Mesenchymal stem cell (in vitro differentiated cells and primary cell): ENCODE measurements at regions not wholly inside any gene's neighbourhood (a gene's known extent, or its start where the extent isn't known, plus 50 kb on each side); places are given as distances from the start of the nearest gene placed in this dataset.
A peak's percentile ranks its signal among the peaks of the same experiment; 100 is the strongest.
"Not testable (repeated sequence)": the region's sequence is repeated elsewhere in the genome, so short reads cannot be mapped to it uniquely, and the experiment has no call there.

ENCODE experiments used
- DNase-seq: peaks from one replicate; pipeline ENCODE4 v3.0.0-alpha.2; 2013
- H2AFZ ChIP-seq: one replicate; pipeline ENCODE4 v1.6.1; 2013; ENCODE audit warnings: low read depth, mild to moderate bottlenecking, control low read depth, inconsistent platforms, low read length, moderate library complexity
- H2AK5ac ChIP-seq: 2 replicates; pipeline ENCODE4 v1.6.1; 2013; ENCODE audit warnings: low read length, moderate library complexity, mild to moderate bottlenecking, inconsistent platforms; ENCODE audit not compliant: severe bottlenecking
- H2BK120ac ChIP-seq: one replicate; pipeline ENCODE4 v1.6.1; 2013; ENCODE audit warnings: low read depth, mild to moderate bottlenecking, inconsistent platforms, low read length, moderate library complexity
- H2BK12ac ChIP-seq, 2 experiments: one replicate each; pipeline ENCODE4 v1.6.1; 2013; ENCODE audit warnings: inconsistent platforms in 2 of 2, low read length in 2 of 2, mild to moderate bottlenecking in 2 of 2, moderate library complexity in 2 of 2, control low read depth in 1 of 2
- H2BK15ac ChIP-seq: one replicate; pipeline ENCODE4 v1.6.1; 2013; ENCODE audit warnings: mild to moderate bottlenecking, low read depth, inconsistent platforms; ENCODE audit not compliant: poor library complexity, severe bottlenecking
- H2BK5ac ChIP-seq: 2 replicates; pipeline ENCODE4 v1.6.1; 2013; ENCODE audit warnings: low read depth, mild to moderate bottlenecking, low read length, control low read depth, inconsistent platforms; ENCODE audit not compliant: poor library complexity, severe bottlenecking
- H3K14ac ChIP-seq, 2 experiments: one replicate each; pipeline ENCODE4 v1.6.1; 2013; ENCODE audit warnings: inconsistent platforms in 2 of 2, low read length in 2 of 2, control low read depth in 1 of 2, mild to moderate bottlenecking in 1 of 2, moderate library complexity in 1 of 2
- H3K18ac ChIP-seq, 2 experiments: one replicate each; pipeline ENCODE4 v1.6.1; 2013; ENCODE audit warnings: inconsistent platforms in 2 of 2, low read length in 2 of 2, control low read depth in 1 of 2, low read depth in 1 of 2, mild to moderate bottlenecking in 1 of 2
- H3K23ac ChIP-seq, 2 experiments: one replicate each; pipeline ENCODE4 v1.6.1; 2013; ENCODE audit warnings: inconsistent platforms in 2 of 2, low read length in 2 of 2, mild to moderate bottlenecking in 2 of 2, moderate library complexity in 2 of 2, control low read depth in 1 of 2
- H3K27ac ChIP-seq: 2 replicates; pipeline ENCODE4 v1.5.1; 2013; ENCODE audit warnings: mild to moderate bottlenecking, moderate library complexity, low read length, control low read depth, inconsistent platforms; ENCODE audit not compliant: poor library complexity, severe bottlenecking
- H3K27me3 ChIP-seq, 2 experiments: 2 replicates each; pipeline versions ENCODE4 v1.6.1 to v1.7.0; 2013; ENCODE audit warnings: low read length in 2 of 2, mild to moderate bottlenecking in 2 of 2, moderate library complexity in 2 of 2, control low read depth in 1 of 2, inconsistent platforms in 1 of 2; ENCODE audit not compliant: control insufficient read depth in 1 of 2, insufficient read depth in 1 of 2
- H3K36me3 ChIP-seq, 2 experiments: 2 replicates each; pipeline versions ENCODE4 v1.6.1 to v1.7.0; 2013; ENCODE audit warnings: low read length in 2 of 2, control low read depth in 1 of 2, inconsistent platforms in 1 of 2, low read depth in 1 of 2, mild to moderate bottlenecking in 1 of 2; ENCODE audit not compliant: insufficient read depth in 2 of 2, control insufficient read depth in 1 of 2
- H3K4ac ChIP-seq, 2 experiments: one replicate each; pipeline ENCODE4 v1.6.1; 2013; ENCODE audit warnings: inconsistent platforms in 2 of 2, low read length in 2 of 2, mild to moderate bottlenecking in 2 of 2, moderate library complexity in 2 of 2, control low read depth in 1 of 2, low read depth in 1 of 2
- H3K4me1 ChIP-seq: 2 replicates; pipeline ENCODE4 v1.6.1; 2013; ENCODE audit warnings: low read depth, low read length, control low read depth; ENCODE audit not compliant: control insufficient read depth, insufficient read depth
- H3K4me2 ChIP-seq: 2 replicates; pipeline ENCODE4 v1.6.1; 2013; ENCODE audit warnings: low read length, mild to moderate bottlenecking, inconsistent platforms; ENCODE audit not compliant: poor library complexity, severe bottlenecking
- H3K4me3 ChIP-seq, 2 experiments: 2 replicates each; pipeline versions ENCODE4 v1.5.1 to v1.7.0; 2013; ENCODE audit warnings: low read length in 2 of 2, mild to moderate bottlenecking in 2 of 2, control low read depth in 1 of 2, low read depth in 1 of 2; ENCODE audit not compliant: insufficient read depth in 1 of 2
- H3K79me1 ChIP-seq: replicated peaks from 2 replicates; pipeline ENCODE4 v1.6.1; 2013; ENCODE audit warnings: mild to moderate bottlenecking, control low read depth, low read length, inconsistent platforms; ENCODE audit not compliant: poor library complexity, severe bottlenecking
- H3K9ac ChIP-seq: 2 replicates; pipeline ENCODE4 v1.7.0; 2013; ENCODE audit warnings: mild to moderate bottlenecking, low read length, moderate library complexity
- H3K9me3 ChIP-seq: 2 replicates; pipeline ENCODE4 v1.7.0; 2013; ENCODE audit warnings: mild to moderate bottlenecking, low read length; ENCODE audit not compliant: control insufficient read depth
- H4K8ac ChIP-seq: one replicate; pipeline ENCODE4 v1.6.1; 2013; ENCODE audit warnings: inconsistent platforms, mild to moderate bottlenecking, low read length, moderate library complexity
- H4K91ac ChIP-seq: one replicate; pipeline ENCODE4 v1.6.1; 2013; ENCODE audit warnings: mild to moderate bottlenecking, low read length, inconsistent platforms
- WGBS: methylation state at CpG from one replicate; pipeline ENCODE4 v1.1.7; 2013; ENCODE audit warnings: mixed read lengths; 5-methylcytosine and 5-hydroxymethylcytosine counted together

GRCh38 chr1:146510248-146510983 is 281.6 kb upstream of the NOTCH2NLA start:
- H3K27me3 ChIP-seq, H3K18ac ChIP-seq, H2BK5ac ChIP-seq, H2BK12ac ChIP-seq, H3K27ac ChIP-seq, H3K36me3 ChIP-seq, H3K9ac ChIP-seq, H3K4me2 ChIP-seq, H3K4me3 ChIP-seq, DNase-seq, H3K79me1 ChIP-seq, H3K9me3 ChIP-seq, H3K14ac ChIP-seq, H3K4me1 ChIP-seq, H2AFZ ChIP-seq, H4K8ac ChIP-seq, H2BK15ac ChIP-seq, H2AK5ac ChIP-seq, H4K91ac ChIP-seq, H2BK120ac ChIP-seq, H3K4ac ChIP-seq, H3K23ac ChIP-seq: not testable (repeated sequence)
- no CpG with 5 or more reads among the region's 4 CpGs for WGBS

- H2BK15ac ChIP-seq, H4K8ac ChIP-seq, H2BK12ac ChIP-seq, H2AK5ac ChIP-seq, H2AFZ ChIP-seq, H3K36me3 ChIP-seq, H3K27me3 ChIP-seq, H3K9me3 ChIP-seq, H2BK120ac ChIP-seq, H3K14ac ChIP-seq, H3K27ac ChIP-seq, H2BK5ac ChIP-seq, H3K79me1 ChIP-seq, H3K4me1 ChIP-seq, H3K4me3 ChIP-seq, H3K4ac ChIP-seq, DNase-seq, H3K23ac ChIP-seq, H3K9ac ChIP-seq, H4K91ac ChIP-seq, H3K4me2 ChIP-seq, H3K18ac ChIP-seq: not testable (repeated sequence)
- WGBS, result no CpG with 5 or more reads among the region's 4 CpGs
Measured at GRCh38 chr1:146504121-146504520, 275.3 kb upstream of the NOTCH2NLA start.

- H2BK5ac ChIP-seq, H3K14ac ChIP-seq, H4K8ac ChIP-seq, H2BK12ac ChIP-seq, H3K27ac ChIP-seq, H2AK5ac ChIP-seq, H3K18ac ChIP-seq, H2BK120ac ChIP-seq, H3K23ac ChIP-seq, H3K79me1 ChIP-seq, H3K27me3 ChIP-seq, H2BK15ac ChIP-seq, H3K4me3 ChIP-seq, H3K4ac ChIP-seq, DNase-seq, H3K36me3 ChIP-seq, H3K9me3 ChIP-seq, H3K4me1 ChIP-seq, H3K9ac ChIP-seq, H4K91ac ChIP-seq, H2AFZ ChIP-seq, H3K4me2 ChIP-seq: not testable (repeated sequence)
- no CpG with 5 or more reads among the region's 6 CpGs for WGBS
Measured at GRCh38 chr1:146487555-146487954, 258.7 kb upstream of the NOTCH2NLA start.

- H2BK12ac ChIP-seq, H3K27ac ChIP-seq, H2AK5ac ChIP-seq, H3K79me1 ChIP-seq, H3K4me1 ChIP-seq, H3K14ac ChIP-seq, H4K8ac ChIP-seq, H3K18ac ChIP-seq, DNase-seq, H3K9me3 ChIP-seq, H3K27me3 ChIP-seq, H2AFZ ChIP-seq, H3K4me2 ChIP-seq, H2BK5ac ChIP-seq, H3K36me3 ChIP-seq, H4K91ac ChIP-seq, H3K23ac ChIP-seq, H2BK120ac ChIP-seq, H2BK15ac ChIP-seq, H3K4ac ChIP-seq: not testable (repeated sequence)
- no CpG with 5 or more reads among the region's 24 CpGs for WGBS
- peak overlapping the region in 1 of 2 experiments; percentile 51 for H3K4me3 ChIP-seq
- peak overlapping the region; percentile 77 for H3K9ac ChIP-seq
Measured at GRCh38 chr1:146487155-146487554, 258.3 kb upstream of the NOTCH2NLA start.
